HuH-7.5 (cell line): ENCODE measurements at regions not wholly inside any gene's neighbourhood (a gene's known extent, or its start where the extent isn't known, plus 50 kb on each side); places are given as distances from the start of the nearest gene placed in this dataset.

Source experiments
- DNase-seq: peaks from one replicate; pipeline ENCODE4 v3.0.0; 2011; ENCODE audit warnings: low spot score

- DNase-seq: no peak
Measured at GRCh38 chr7:157482517-157483087, 145.8 kb downstream of the DNAJB6 start.

- no peak for DNase-seq
Measured at GRCh38 chr7:157483515-157483914, 146.7 kb downstream of the DNAJB6 start.

DNA sequence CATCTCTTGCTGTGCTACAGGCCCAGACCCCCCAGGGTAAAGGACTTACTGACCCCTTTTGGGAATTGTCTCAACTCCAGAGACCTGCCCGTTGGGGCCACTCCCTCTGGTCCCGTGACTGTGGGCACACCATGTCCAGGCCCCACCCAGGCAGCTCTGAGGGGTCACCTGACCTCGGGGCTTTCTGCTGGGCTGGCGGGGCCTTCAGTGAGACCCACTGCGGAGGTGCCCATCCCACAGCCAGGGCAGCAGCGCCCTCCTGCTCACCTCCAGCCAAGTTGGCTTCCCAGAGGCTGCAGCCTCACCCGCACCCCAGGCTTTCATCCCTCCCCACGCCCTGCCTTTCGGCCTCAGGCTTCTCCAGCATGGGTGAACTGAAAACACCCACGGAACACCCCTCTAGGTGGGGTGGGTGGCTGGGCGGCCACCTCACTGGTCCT, 147.2 kb downstream of the DNAJB6 start:
- DNase-seq: no peak

DNA sequence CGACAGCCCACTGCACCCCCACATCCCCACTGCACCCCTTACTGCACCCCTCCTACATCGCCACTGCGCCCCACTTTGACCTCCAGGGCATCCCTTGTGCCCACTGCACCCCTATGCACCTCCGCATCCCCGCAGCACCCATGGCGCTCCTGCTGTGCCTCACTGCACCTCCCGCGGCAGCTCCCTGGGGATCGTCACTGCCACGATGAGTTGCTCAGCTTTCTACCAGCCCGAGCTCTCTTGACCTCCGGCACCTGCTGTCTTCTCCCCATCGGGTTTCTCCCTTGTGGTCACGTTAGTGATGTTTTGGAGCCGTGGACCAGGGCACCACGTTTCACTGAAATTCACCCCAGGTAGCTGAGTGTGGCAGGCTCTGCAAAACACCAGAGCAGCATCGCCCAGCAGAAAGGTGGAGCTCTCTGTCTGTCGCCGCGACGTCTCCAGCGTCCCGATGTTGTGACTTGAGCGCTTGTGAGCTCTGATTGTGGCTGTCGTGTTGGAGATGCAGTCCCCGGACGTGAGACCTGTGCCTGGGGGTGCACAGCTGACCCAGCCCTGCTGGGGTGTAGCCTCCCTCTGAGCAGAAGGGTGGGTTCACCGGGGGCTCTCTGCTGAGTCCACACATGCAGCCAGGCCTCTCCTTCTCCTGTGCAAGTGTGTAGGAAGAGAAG, 147.7 kb downstream of the DNAJB6 start:
- DNase-seq: no peak

DNA sequence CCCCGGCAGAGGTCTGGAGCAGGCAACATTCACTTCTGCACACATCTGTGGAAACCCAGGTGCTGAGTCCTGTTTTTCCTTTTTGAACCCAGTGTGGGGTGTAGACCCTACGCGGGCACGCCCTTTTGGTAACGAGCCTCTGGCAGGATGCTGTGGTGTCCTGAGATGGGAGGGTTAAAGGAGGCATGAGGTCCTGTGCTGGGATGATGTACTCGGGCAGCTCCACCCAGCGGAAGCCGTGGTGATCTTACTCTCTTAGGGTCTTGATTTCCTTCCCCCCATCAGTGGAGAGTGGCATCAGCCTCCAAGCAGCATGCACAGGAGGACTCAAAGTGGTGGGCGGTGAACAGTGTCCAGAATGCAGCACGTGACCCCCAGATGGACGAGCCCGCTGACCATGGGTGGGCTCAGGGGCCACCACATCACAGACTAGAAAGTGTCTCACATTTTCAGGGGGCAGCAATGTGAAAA, 148.6 kb downstream of the DNAJB6 start:
- no peak for DNase-seq

- DNase-seq: no peak
Measured at GRCh38 chr7:157486007-157486755, 149.4 kb downstream of the DNAJB6 start.

DNA sequence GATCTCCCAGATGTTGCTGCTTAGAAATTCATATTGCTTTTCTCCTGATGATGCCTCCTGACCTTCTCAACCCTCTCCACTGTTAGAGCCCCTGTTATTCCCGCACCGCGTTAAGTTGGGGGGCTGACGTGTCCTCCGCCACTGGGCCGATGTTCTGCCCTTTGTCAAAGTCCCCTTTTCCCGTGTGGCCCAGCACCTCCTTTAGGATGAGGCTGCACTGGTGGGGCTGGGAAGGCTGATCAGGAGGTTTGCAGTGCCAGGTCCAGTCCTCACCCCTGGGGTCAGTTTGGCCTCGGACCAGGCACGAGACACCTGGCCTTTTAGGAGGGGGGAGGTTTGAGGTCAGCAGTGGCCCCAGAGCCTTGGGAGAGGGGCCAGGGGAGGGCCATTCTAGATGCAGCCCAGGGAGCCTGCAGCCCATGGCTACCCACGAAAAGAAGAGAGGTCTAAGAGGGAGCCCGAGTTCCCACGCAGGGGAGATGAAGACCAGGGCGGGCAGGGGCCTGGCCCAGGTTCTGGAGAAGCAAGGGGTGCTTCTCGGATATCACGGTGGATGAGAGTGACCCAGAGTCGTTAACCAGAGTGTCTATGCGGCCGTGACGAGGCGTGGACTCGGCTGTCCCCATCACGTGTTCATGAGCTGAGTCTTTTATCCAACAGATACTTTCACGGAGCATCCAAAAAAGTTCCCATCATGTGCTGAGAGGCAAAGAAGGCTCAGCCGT, 150.4 kb downstream of the DNAJB6 start:
- DNase-seq: no peak

DNA sequence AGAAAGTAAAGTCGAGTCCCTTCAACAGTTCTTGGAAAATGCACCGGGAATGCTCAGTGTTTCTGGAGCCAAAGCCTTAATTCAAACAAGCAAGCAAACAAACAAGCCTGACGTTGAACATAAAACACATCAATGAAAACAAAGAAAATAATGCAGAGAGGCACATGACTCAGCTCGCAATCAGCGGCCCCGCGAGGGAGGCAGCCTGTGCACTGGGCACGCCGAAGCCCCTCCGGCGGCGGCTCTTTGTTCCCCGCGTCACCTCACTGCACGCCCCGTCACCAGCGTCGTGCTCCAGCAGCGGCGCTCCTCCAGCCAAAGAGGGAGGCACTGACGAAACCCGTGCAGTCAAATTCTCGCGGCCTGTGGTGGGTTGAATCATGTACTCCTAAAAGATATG, 151.5 kb downstream of the DNAJB6 start:
- no peak for DNase-seq

GRCh38 chr7:157488966-157489365, 152.2 kb downstream of the DNAJB6 start:
- no peak for DNase-seq
